CD14-positive monocyte (primary cell): ENCODE measurements at regions not wholly inside any gene's neighbourhood (a gene's known extent, or its start where the extent isn't known, plus 50 kb on each side); places are given as distances from the start of the nearest gene placed in this dataset.

Source experiments
- DNase-seq, 3 donors: peaks; one replicate each; pipeline ENCODE4 v3.0.0-alpha.2; 2011 to 2022
- H2AFZ ChIP-seq: 2 replicates; pipeline ENCODE4 v1.6.0; 2012; ENCODE audit warnings: mild to moderate bottlenecking, low read depth, low read length, inconsistent platforms; ENCODE audit not compliant: insufficient read depth, poor library complexity, severe bottlenecking
- H3K27ac ChIP-seq, 2 donors: 1 replicate in 1 of 2; 2 replicates in 1 of 2; pipeline ENCODE4 v1.5.1; 2012 to 2013; ENCODE audit warnings: low read length in 2 of 2, control low read depth in 1 of 2, inconsistent platforms in 1 of 2, low read depth in 1 of 2, mild to moderate bottlenecking in 1 of 2
- H3K27me3 ChIP-seq, 2 donors: one replicate each; pipeline versions ENCODE4 v1.6.0 to v1.6.1; 2011 to 2013; ENCODE audit warnings: low read length in 2 of 2; ENCODE audit not compliant: control insufficient read depth in 2 of 2, insufficient read depth in 2 of 2
- H3K36me3 ChIP-seq, 2 donors: replicated peaks in 1 of 2; 1 replicate in 1 of 2; 2 replicates in 1 of 2; pipeline versions ENCODE4 v1.5.1 to v1.6.1; 2012 to 2013; ENCODE audit warnings: low read length in 2 of 2, control low read depth in 1 of 2, inconsistent platforms in 1 of 2, mild to moderate bottlenecking in 1 of 2; ENCODE audit not compliant: insufficient read depth in 2 of 2, control insufficient read depth in 1 of 2
- H3K4me1 ChIP-seq, 2 donors: 1 replicate in 1 of 2; 2 replicates in 1 of 2; pipeline versions ENCODE4 v1.5.1 to v1.6.1; 2012 to 2013; ENCODE audit warnings: low read length in 2 of 2, control low read depth in 1 of 2, inconsistent platforms in 1 of 2, mild to moderate bottlenecking in 1 of 2, moderate library complexity in 1 of 2; ENCODE audit not compliant: insufficient read depth in 2 of 2, control insufficient read depth in 1 of 2
- H3K4me2 ChIP-seq: replicated peaks from 2 replicates; pipeline ENCODE3; 2012; ENCODE audit warnings: low read length, moderate library complexity, mild to moderate bottlenecking; ENCODE audit not compliant: poor library complexity, severe bottlenecking; ENCODE audit errors: extremely low read depth
- H3K4me3 ChIP-seq, 3 experiments: fragments of 200-600 bp in 1 of 3; sonication (generic) in 1 of 3; replicated peaks in 1 of 3; 1 replicate in 2 of 3; 2 replicates in 1 of 3; pipeline ENCODE4 v1.5.1; 2011 to 2013; ENCODE audit warnings: low read length in 3 of 3, mild to moderate bottlenecking in 3 of 3, control low read depth in 2 of 3, low read depth in 2 of 3, inconsistent platforms in 1 of 3, moderate library complexity in 1 of 3
- H3K79me2 ChIP-seq: 2 replicates; pipeline ENCODE4 v1.6.0; 2012; ENCODE audit warnings: mild to moderate bottlenecking, control low read depth, inconsistent platforms, low read length, moderate library complexity; ENCODE audit not compliant: insufficient read depth
- H3K9ac ChIP-seq: 2 replicates; pipeline ENCODE4 v1.6.0; 2017; ENCODE audit warnings: low read length, mild to moderate bottlenecking; ENCODE audit not compliant: insufficient read depth, poor library complexity, severe bottlenecking
- H3K9me3 ChIP-seq, 2 donors: replicated peaks in 1 of 2; 1 replicate in 1 of 2; 2 replicates in 1 of 2; pipeline versions ENCODE4 v1.5.1 to v1.6.1; 2012 to 2013; ENCODE audit warnings: low read length in 2 of 2, control low read depth in 1 of 2; ENCODE audit not compliant: control insufficient read depth in 1 of 2, insufficient read depth in 1 of 2
- H4K20me1 ChIP-seq: 2 replicates; pipeline ENCODE4 v1.6.0; 2012; ENCODE audit warnings: mild to moderate bottlenecking, low read length, control low read depth, moderate library complexity; ENCODE audit not compliant: insufficient read depth
- H3K27ac Mint-ChIP-seq, 7 donors: one replicate each; pipeline ENCODE4 v1.8.0; 2020; ENCODE audit warnings: mild to moderate bottlenecking in 7 of 7, mixed read lengths in 7 of 7, moderate library complexity in 6 of 7, inconsistent platforms in 2 of 7
- H3K27me3 Mint-ChIP-seq, 3 donors: one replicate each; pipeline ENCODE4 v1.8.0; 2021 to 2022; ENCODE audit warnings: low read depth in 3 of 3, mild to moderate bottlenecking in 3 of 3, mixed read lengths in 3 of 3, moderate library complexity in 3 of 3, inconsistent platforms in 1 of 3
- H3K36me3 Mint-ChIP-seq, 2 donors: one replicate each; pipeline ENCODE4 v1.8.0; 2020; ENCODE audit warnings: mixed read lengths in 2 of 2, inconsistent platforms in 1 of 2, mild to moderate bottlenecking in 1 of 2
- H3K4me1 Mint-ChIP-seq: one replicate; pipeline ENCODE4 v1.8.0; 2020; ENCODE audit warnings: mild to moderate bottlenecking, mixed read lengths
- H3K4me3 Mint-ChIP-seq, 2 donors: one replicate each; pipeline ENCODE4 v1.8.0; 2020; ENCODE audit warnings: mild to moderate bottlenecking in 2 of 2, mixed read lengths in 2 of 2, moderate library complexity in 1 of 2
- H3K9me3 Mint-ChIP-seq, 7 donors: one replicate each; pipeline ENCODE4 v1.8.0; 2020 to 2022; ENCODE audit warnings: mixed read lengths in 7 of 7, mild to moderate bottlenecking in 6 of 7, moderate library complexity in 6 of 7, inconsistent platforms in 2 of 7
- CTCF ChIP-seq: fragments of 200-600 bp; IDR thresholded peaks from one replicate; pipeline ENCODE4 v1.8.0; 2022; ENCODE audit warnings: antibody characterized with exemption, mild to moderate bottlenecking
- WGBS: methylation state at CpG from one replicate; pipeline ENCODE4 v1.1.5; 2013; ENCODE audit warnings: missing lambda C conversion rate; ENCODE audit not compliant: insufficient coverage; 5-methylcytosine and 5-hydroxymethylcytosine counted together
- intact Hi-C, 2 donors: fragments of 100-400 bp; cut with micrococcal nuclease; formaldehyde crosslinking; loops; one replicate each; pipeline versions ENCODE4 v1.15.0 to v1.15.1; 2023

- Histone ChIP-seq H3K9me3 (no peaks in the 10 kb centered on the region), H3K4me3 (no peak overlapping the region), H3K9ac (no peak overlapping the region), H2AFZ (no peak overlapping the region), H3K27ac (no peak overlapping the region), H3K27me3 (no peaks in the 10 kb centered on the region), H3K36me3 (no peaks in the 10 kb centered on the region), H3K79me2 (no peaks in the 10 kb centered on the region), H4K20me1 (no peaks in the 10 kb centered on the region), H3K4me1 (no peaks in the 10 kb centered on the region), H3K4me2 (no peak overlapping the region)
- no peak for TF ChIP-seq CTCF
- 100% methylated on average over 1 of the region's 5 CpGs for WGBS
- Mint-ChIP-seq H3K36me3 (no peaks in the 10 kb centered on the region), H3K4me3 (no peak overlapping the region), H3K27ac (no peak overlapping the region), H3K4me1 (no peaks in the 10 kb centered on the region), H3K27me3 (peaks cover 0 to 1% (median 0%) of the 10 kb centered on the region in 3 donors), H3K9me3 (peaks cover 0 to 3% (median 2%) of the 10 kb centered on the region in 7 donors)
- DNase-seq, result no peak
- intact Hi-C loops, result no loop called here
These were observed 586.4 kb upstream of the ZEB2 start for GRCh38 chr2:145106293-145106692.

- no peak overlapping the region for H3K27ac Mint-ChIP-seq
- H2AFZ ChIP-seq, result no peak overlapping the region
- no peaks in the 10 kb centered on the region for H3K36me3 Mint-ChIP-seq
- H3K4me3 Mint-ChIP-seq, result no peak overlapping the region
- DNase-seq, result no peak
- H3K36me3 ChIP-seq, result no peaks in the 10 kb centered on the region
- no peak overlapping the region for H3K4me3 ChIP-seq
- WGBS, result no CpG with 5 or more reads among the region's 2 CpGs
- peaks cover 0 to 1% (median 0%) of the 10 kb centered on the region in 3 donors for H3K27me3 Mint-ChIP-seq
- no peaks in the 10 kb centered on the region for H3K9me3 ChIP-seq
- H3K4me1 ChIP-seq, result peaks cover 0 to 6% of the 10 kb centered on the region in 2 donors
- no peaks in the 10 kb centered on the region for H3K79me2 ChIP-seq
- H4K20me1 ChIP-seq, result no peaks in the 10 kb centered on the region
- intact Hi-C loops, result no loop called here
- peaks cover 11% of the 10 kb centered on the region for H3K4me1 Mint-ChIP-seq
- TF ChIP-seq CTCF, result no peak
- H3K27ac ChIP-seq, result no peak overlapping the region
- H3K9ac ChIP-seq, result no peak overlapping the region
- H3K4me2 ChIP-seq, result no peak overlapping the region
- H3K27me3 ChIP-seq, result no peaks in the 10 kb centered on the region
- peaks cover 0 to 5% (median 2%) of the 10 kb centered on the region in 7 donors for H3K9me3 Mint-ChIP-seq
These were observed 582.8 kb upstream of the ZEB2 start for GRCh38 chr2:145102706-145103105.
